ENCODE measurements at regions not wholly inside any gene's neighbourhood (a gene's known extent, or its start where the extent isn't known, plus 50 kb on each side); places are given as distances from the start of the nearest gene placed in this dataset.

- Histone ChIP-seq H3K9ac (no peak overlapping the region), H3K4me3 (no peak overlapping the region), H4K20me1 (no peaks in the 10 kb centered on the region), H3K27me3 (no peaks in the 10 kb centered on the region), H3K4me2 (no peak overlapping the region), H3K9me3 (no peaks in the 10 kb centered on the region), H3K36me3 (no peaks in the 10 kb centered on the region), H3K4me1 (0 out of 2 replicates have a peak, but pooled peaks cover 5% of the 10 kb centered on the region), H3K27ac (no peak overlapping the region)
- no peak for TF ChIP-seq Cebpa-rat (IDR thresholded peaks at IDR 0.05)
These were observed 81.8 kb upstream of the NEURL1B start for GRCh38 chr5:172559004-172559932.

- no peaks in the 10 kb centered on the region for H3K27me3 ChIP-seq
- no peak overlapping the region for H3K4me2 ChIP-seq
- H3K9ac ChIP-seq, result no peak overlapping the region
- H3K4me3 ChIP-seq, result no peak overlapping the region
- 0 out of 2 replicates have a peak, but pooled peaks cover 5% of the 10 kb centered on the region for H3K4me1 ChIP-seq
- H3K27ac ChIP-seq, result no peak overlapping the region
- no peaks in the 10 kb centered on the region for H3K9me3 ChIP-seq
- TF ChIP-seq Cebpa-rat (IDR thresholded peaks at IDR 0.05), result no peak
- H4K20me1 ChIP-seq, result no peaks in the 10 kb centered on the region
- H3K36me3 ChIP-seq, result no peaks in the 10 kb centered on the region
These were observed 82.7 kb upstream of the NEURL1B start for GRCh38 chr5:172558076-172558976.

- TF ChIP-seq Cebpa-rat (IDR thresholded peaks at IDR 0.05), result no peak
- H3K4me2 ChIP-seq, result no peak overlapping the region
- no peaks in the 10 kb centered on the region for H3K9me3 ChIP-seq
- H3K9ac ChIP-seq, result no peak overlapping the region
- H3K27me3 ChIP-seq, result no peaks in the 10 kb centered on the region
- H3K36me3 ChIP-seq, result no peaks in the 10 kb centered on the region
- H4K20me1 ChIP-seq, result no peaks in the 10 kb centered on the region
- H3K27ac ChIP-seq, result no peak overlapping the region
- peaks cover 15% of the 10 kb centered on the region for H3K4me1 ChIP-seq
- no peak overlapping the region for H3K4me3 ChIP-seq
These were observed 84.0 kb upstream of the NEURL1B start for GRCh38 chr5:172556971-172557461.

- Histone ChIP-seq H3K27ac (no peak overlapping the region), H3K27me3 (no peaks in the 10 kb centered on the region)
These were observed 84.8 kb upstream of the NEURL1B start for GRCh38 chr5:172556262-172556661.

GRCh38 chr5:172554562-172554961, 86.5 kb upstream of the NEURL1B start:
- H3K27me3 ChIP-seq, result no peaks in the 10 kb centered on the region
- H3K9ac ChIP-seq, result no peak overlapping the region
- no peak overlapping the region for H3K27ac ChIP-seq
- no peaks in the 10 kb centered on the region for H4K20me1 ChIP-seq
- no peak overlapping the region for H3K4me3 ChIP-seq
- peaks cover 39% of the 10 kb centered on the region for H3K4me1 ChIP-seq
- H3K9me3 ChIP-seq, result no peaks in the 10 kb centered on the region
- H3K36me3 ChIP-seq, result no peaks in the 10 kb centered on the region
- no peak overlapping the region for H3K4me2 ChIP-seq
- no peak for TF ChIP-seq Cebpa-rat (IDR thresholded peaks at IDR 0.05)

More at GRCh38 chr5:172556262-172556661, 84.8 kb upstream of the NEURL1B start:
- peaks cover 22% of the 10 kb centered on the region for H3K4me1 ChIP-seq
- no peaks in the 10 kb centered on the region for H3K9me3 ChIP-seq
- H4K20me1 ChIP-seq, result no peaks in the 10 kb centered on the region
- no peak overlapping the region for H3K9ac ChIP-seq
- no peaks in the 10 kb centered on the region for H3K36me3 ChIP-seq
- no peak overlapping the region for H3K4me2 ChIP-seq
- no peak overlapping the region for H3K4me3 ChIP-seq
- TF ChIP-seq Cebpa-rat (IDR thresholded peaks at IDR 0.05), result no peak

GRCh38 chr5:172553903-172554302, 87.2 kb upstream of the NEURL1B start:
- Histone ChIP-seq H4K20me1 (no peaks in the 10 kb centered on the region), H3K27me3 (no peaks in the 10 kb centered on the region), H3K4me3 (no peak overlapping the region), H3K4me2 (no peak overlapping the region), H3K36me3 (no peaks in the 10 kb centered on the region), H3K27ac (no peak overlapping the region), H3K4me1 (peaks cover 42% of the 10 kb centered on the region), H3K9ac (no peak overlapping the region), H3K9me3 (no peaks in the 10 kb centered on the region)
- no peak for TF ChIP-seq Cebpa-rat (IDR thresholded peaks at IDR 0.05)

- peaks cover 37% of the 10 kb centered on the region for H3K4me1 ChIP-seq
- H3K4me2 ChIP-seq, result no peak overlapping the region
- H3K9me3 ChIP-seq, result no peaks in the 10 kb centered on the region
- no peak for TF ChIP-seq Cebpa-rat (IDR thresholded peaks at IDR 0.05)
- no peak overlapping the region for H3K27ac ChIP-seq
- no peak overlapping the region for H3K4me3 ChIP-seq
- no peaks in the 10 kb centered on the region for H4K20me1 ChIP-seq
- no peaks in the 10 kb centered on the region for H3K36me3 ChIP-seq
- H3K9ac ChIP-seq, result no peak overlapping the region
- no peaks in the 10 kb centered on the region for H3K27me3 ChIP-seq
These were observed 87.9 kb upstream of the NEURL1B start for GRCh38 chr5:172553167-172553566.

- Histone ChIP-seq H4K20me1 (no peaks in the 10 kb centered on the region), H3K4me1 (peaks cover 37% of the 10 kb centered on the region), H3K27ac (0 out of 2 replicates have a peak overlapping the region, but pooled peaks have one; percentile 12), H3K4me3 (no peak overlapping the region), H3K4me2 (peak overlapping the region; percentile 79), H3K36me3 (no peaks in the 10 kb centered on the region), H3K27me3 (no peaks in the 10 kb centered on the region), H3K9me3 (no peaks in the 10 kb centered on the region), H3K9ac (no peak overlapping the region)
- no peak for TF ChIP-seq Cebpa-rat (IDR thresholded peaks at IDR 0.05)
These were observed 90.1 kb upstream of the NEURL1B start for GRCh38 chr5:172550996-172551395.

- Histone ChIP-seq H3K4me3 (no peak overlapping the region), H3K9ac (no peak overlapping the region), H3K36me3 (no peaks in the 10 kb centered on the region), H3K4me1 (peaks cover 37% of the 10 kb centered on the region), H3K9me3 (no peaks in the 10 kb centered on the region), H3K27ac (peak overlapping the region; percentile 60), H4K20me1 (no peaks in the 10 kb centered on the region), H3K27me3 (no peaks in the 10 kb centered on the region), H3K4me2 (peak overlapping the region; percentile 79)
- TF ChIP-seq Cebpa-rat (IDR thresholded peaks at IDR 0.05), result no peak
These were observed 90.8 kb upstream of the NEURL1B start for GRCh38 chr5:172550096-172550765.

Measured in BLaER1 (cell line).